ENCODE measurements at regions not wholly inside any gene's neighbourhood (a gene's known extent, or its start where the extent isn't known, plus 50 kb on each side); places are given as distances from the start of the nearest gene placed in this dataset.
"Not testable (repeated sequence)": the region's sequence is repeated elsewhere in the genome, so short reads cannot be mapped to it uniquely, and the experiment has no call there.

GRCh38 chr11:56876621-56877275 is 112.0 kb upstream of the OR5AK2 start:
- no peak for DNase-seq

- DNase-seq: no peak
Observed at GRCh38 chr11:56855217-56855616, 106.7 kb upstream of the OR9G4 start.

- DNase-seq: no peak
Observed at GRCh38 chr11:56852131-56852530, 103.6 kb upstream of the OR9G4 start.

- no peak for DNase-seq
Observed at GRCh38 chr11:56849852-56850251, 101.4 kb upstream of the OR9G4 start.

- no peak for DNase-seq
Observed at GRCh38 chr11:56849250-56849649, 100.8 kb upstream of the OR9G4 start.

- DNase-seq: no peak
Observed at GRCh38 chr11:56848141-56848809, 99.8 kb upstream of the OR9G4 start.

GRCh38 chr11:56846631-56847576 is 98.4 kb upstream of the OR9G4 start:
- DNase-seq: no peak

GRCh38 chr11:56845121-56845732 is 96.7 kb upstream of the OR9G4 start:
- no peak for DNase-seq

GRCh38 chr11:56843816-56844215 is 95.3 kb upstream of the OR9G4 start:
- no peak for DNase-seq

GRCh38 chr11:56842814-56843794 is 94.6 kb upstream of the OR9G4 start:
- no peak for DNase-seq

- DNase-seq: peak; percentile 40
Observed at GRCh38 chr11:56841210-56841810, 92.8 kb upstream of the OR9G4 start.

GRCh38 chr11:56827357-56827756 is 78.9 kb upstream of the OR9G4 start:
- DNase-seq: not testable (repeated sequence)

GRCh38 chr11:56819916-56820315 is 71.4 kb upstream of the OR9G4 start:
- no peak for DNase-seq

GRCh38 chr11:56817661-56818060 is 69.2 kb upstream of the OR9G4 start:
- no peak for DNase-seq

- DNase-seq: no peak
Observed at GRCh38 chr11:56816259-56816658, 67.8 kb upstream of the OR9G4 start.

GRCh38 chr11:56808326-56808725 is 59.8 kb upstream of the OR9G4 start:
- DNase-seq: no peak

- DNase-seq: no peak
Observed at GRCh38 chr11:56799691-56800210, 51.3 kb upstream of the OR9G4 start.

Measured in NCI-H748 treated with DMSO at 0.1 percent for 48 hours (cell line).